ENCODE measurements at regions not wholly inside any gene's neighbourhood (a gene's known extent, or its start where the extent isn't known, plus 50 kb on each side); places are given as distances from the start of the nearest gene placed in this dataset.
"Not testable (repeated sequence)": the region's sequence is repeated elsewhere in the genome, so short reads cannot be mapped to it uniquely, and the experiment has no call there.

DNA sequence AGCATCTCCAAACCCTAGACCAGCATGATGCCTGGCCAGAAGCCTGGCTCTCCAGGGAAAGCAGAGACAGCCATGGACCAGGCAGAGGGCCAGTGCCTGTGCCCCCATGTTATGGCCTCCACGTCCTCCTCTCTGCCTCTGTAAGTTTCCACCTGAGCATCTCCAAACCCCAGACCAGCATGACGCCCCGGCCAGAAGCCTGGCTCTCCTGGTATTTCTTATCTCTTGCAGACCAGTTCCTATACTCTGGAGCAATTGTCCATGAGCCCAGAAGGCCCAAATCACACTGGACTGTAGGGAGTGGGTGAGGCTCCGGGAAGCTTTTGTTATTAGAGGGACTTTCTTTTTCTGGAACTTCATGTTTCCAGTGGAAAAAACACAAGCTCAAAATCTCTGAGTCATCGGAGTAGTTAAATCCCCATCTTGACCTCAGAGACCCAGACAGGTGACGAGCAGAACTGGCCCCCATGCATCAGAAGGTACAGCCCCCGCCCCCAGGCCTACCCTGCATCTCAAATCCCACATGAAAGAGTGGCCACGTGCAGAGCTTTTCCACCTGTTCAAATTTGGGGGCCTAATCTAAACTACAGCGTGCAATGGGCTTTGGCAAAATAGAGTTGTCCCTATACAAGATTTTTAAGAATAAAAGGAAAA lies 110.2 kb upstream of the FOXQ1 start:
- DNase-seq (ENCODE audit: low spot score), result no peak

GRCh38 chr6:1200409-1201101 lies 111.3 kb upstream of the FOXQ1 start:
- no peak for DNase-seq (ENCODE audit: low spot score)

- no peak for DNase-seq (ENCODE audit: low spot score)
These were observed 111.9 kb upstream of the FOXQ1 start for GRCh38 chr6:1200081-1200408.

GRCh38 chr6:1197309-1197708 lies 114.6 kb upstream of the FOXQ1 start:
- no peak for DNase-seq (ENCODE audit: low spot score)

DNA sequence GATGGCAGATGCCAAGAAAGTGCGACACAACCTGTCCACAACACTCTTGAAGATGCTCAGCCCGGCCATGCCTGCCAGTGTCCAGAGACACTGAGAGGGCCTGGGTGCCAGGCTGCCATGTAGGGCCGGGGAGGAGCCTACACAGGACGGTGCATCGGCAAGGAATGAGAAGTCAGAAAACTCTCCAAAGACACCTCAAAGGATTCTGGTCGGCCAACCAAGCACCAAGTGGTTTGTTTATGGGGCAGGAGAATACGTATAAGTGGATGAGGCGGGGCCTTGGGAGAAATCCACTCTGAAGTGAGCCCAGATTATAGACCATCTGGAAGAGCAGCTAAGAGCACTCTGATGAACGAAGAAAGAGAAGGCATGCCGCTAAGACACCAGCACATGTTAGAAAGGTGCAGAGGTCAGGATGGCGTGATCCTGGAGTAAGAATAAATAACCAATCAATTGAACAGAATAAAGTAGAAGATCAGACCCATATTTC lies 120.7 kb upstream of the FOXQ1 start:
- no peak for DNase-seq (ENCODE audit: low spot score)

DNA sequence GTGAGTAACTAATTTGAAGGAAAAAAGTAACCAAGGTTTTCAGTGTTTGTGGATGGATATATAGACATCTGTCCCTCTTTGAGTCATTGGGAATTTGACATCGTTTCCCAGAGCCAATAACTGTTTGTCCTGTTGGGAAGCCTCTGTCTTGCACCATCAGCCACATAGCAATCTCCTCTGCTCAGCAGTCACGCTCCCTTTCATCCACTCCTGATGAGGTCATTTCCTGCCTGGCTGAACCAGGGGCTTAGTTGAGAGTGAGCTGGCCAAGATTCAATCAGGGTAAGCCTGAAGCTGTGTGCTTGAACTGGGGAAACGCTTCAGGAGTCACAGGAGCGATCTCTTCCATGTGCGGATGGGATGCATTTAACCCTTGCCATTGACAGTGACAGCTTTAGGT lies 121.5 kb upstream of the FOXQ1 start:
- no peak for DNase-seq (ENCODE audit: low spot score)

DNA sequence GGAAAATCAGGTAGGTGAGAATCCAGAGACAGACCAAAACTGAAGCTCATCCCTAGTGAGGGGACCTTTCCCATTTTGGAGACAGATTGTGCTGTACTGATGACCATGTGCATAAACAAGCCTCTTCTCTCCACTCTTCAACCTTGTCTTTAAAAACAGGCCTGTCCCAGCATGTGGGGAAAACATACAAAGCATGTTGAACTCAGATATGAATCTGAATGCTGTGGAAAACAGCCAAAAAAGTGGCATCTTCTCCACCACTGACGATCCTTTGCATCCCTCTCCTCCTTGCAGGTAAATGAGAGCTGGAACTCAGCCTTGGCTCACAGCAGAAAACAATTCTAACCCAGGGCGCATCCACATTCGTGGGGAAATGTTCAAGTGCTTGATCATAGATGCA lies 123.7 kb upstream of the FOXQ1 start:
- DNase-seq (ENCODE audit: low spot score), result no peak

DNA sequence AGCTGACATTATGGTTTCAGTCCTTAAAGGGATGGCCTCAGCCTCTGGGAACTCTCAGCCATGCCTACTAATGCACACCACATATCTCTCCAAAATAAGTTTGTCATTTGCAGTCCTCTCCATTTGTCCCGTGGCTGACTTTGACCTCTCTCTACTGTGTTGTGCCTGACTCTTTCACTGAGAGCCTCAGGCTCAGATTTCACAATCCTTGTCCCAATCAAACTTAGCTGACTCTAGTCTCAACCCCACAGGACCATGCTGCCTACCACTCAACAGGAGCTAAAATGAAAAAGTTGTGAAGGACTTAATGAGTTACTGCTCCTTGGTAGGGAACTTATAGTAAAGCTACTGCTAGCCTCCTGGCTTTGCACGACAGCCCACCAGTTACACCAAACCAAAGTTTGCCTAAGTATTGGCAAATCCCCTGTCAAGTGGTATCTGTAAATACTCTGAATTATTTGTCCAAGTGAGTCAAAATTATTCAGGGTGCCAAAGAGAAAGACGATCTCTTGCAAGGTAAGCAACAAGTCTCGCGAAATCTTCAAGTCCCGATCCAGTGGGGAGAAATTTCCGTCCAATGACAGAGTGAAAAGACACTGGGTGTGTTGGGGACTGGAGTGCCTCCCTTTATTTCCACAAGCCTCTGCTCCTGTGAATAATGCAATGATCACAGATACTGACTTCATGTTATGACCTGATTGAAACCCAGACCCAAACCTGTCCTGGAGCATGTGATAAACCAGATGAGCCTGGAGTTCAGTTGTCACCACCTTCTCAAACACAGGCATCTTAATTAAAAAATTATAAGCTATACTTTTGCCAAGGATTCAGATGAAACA lies 124.4 kb upstream of the FOXQ1 start:
- DNase-seq (ENCODE audit: low spot score), result no peak

DNA sequence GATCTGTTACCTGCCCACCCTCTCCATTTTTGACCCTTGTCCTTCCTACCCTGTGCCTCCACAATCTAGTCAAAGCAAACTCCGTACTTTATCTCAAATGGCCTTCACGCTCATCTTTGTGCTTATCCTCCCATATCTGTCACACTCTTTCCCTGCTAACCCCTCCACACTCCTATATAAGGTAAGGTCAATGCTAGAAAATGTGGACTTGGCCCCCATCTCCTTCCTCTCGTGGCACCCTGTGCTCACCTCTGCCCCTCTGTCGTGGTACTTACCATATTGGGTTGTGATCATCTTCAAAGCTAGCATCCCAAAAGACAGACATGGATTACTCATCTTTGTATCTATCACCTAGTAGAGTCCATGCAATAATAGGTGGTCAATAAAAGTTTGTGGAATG lies 127.6 kb upstream of the FOXQ1 start:
- DNase-seq (ENCODE audit: low spot score), result no peak

- DNase-seq (ENCODE audit: low spot score), result no peak
These were observed 129.0 kb upstream of the FOXQ1 start for GRCh38 chr6:1182722-1183521.

DNA sequence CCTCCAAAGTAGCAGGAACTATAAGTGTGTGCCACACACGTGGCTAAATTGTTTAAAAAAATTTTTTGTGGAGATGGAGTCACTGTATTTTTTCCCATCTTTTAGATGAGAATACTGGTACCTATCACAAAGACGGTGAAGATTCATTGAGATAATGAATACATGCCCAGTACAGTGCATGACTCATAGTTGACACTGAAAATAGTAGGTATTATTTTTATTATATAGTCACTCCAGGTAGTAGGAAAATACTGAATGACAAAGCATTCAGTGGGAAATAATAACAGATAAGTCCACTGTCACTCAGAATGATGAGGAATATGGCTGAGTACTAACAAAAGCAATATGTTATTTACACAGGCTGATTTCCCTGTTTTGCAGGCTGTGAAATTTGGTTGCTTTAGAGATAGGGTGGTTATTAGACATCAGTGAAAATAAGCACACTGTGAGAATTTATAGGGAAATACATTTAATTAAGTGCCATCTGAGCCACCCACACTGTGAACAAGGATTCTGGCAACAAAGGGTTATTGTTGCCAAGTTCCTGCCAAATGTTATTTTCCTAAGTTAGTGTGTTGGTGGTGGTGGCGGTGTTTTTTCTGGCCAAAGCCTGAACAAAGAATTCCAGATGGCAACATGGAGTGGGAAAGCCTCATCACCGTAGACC lies 129.8 kb upstream of the FOXQ1 start:
- DNase-seq (ENCODE audit: low spot score), result no peak

DNA sequence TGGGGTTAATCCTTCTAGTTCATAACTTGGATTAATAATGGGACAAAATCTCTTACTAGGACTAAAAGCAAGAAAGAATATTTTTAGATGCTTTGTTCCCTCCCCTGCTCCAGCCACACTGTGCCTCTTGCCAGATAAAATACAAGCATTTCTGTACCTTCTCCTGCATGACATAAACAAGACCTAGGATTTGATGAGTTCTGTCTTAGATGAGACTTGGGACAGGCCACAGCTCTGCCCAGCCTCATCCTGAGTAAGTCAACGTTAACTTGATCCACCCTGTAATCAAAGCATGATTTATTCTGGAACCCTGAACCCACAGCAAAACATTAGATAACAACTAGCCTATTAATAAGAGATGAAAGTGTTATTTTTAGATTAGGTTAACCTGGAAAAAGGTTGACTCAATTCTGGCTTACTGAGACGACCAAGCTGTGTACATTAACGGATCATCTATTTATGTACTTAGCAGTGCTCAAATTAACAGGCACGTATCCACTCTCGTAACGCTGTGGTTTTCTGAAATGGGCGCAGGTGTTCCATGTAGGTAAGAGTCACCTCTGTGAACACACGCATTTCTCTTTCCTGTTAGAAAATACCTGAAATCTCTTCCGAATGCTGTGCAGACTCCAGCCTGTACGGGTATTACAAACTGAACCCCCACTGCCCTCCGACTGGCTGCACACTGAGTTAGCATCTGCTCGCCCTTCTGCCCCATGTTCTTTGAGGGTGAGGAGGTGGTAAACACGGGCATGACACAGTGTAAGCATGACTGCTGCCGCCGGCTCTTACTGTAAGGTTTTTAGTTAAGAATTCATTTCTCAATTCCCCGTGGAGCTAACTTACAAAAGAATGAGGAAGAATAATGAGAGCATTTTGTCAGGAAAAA lies 132.1 kb upstream of the FOXQ1 start:
- DNase-seq (ENCODE audit: low spot score), result no peak

- DNase-seq (ENCODE audit: low spot score), result no peak
These were observed 133.3 kb upstream of the FOXQ1 start for GRCh38 chr6:1178590-1178989.

- no peak for DNase-seq (ENCODE audit: low spot score)
These were observed 135.3 kb upstream of the FOXQ1 start for GRCh38 chr6:1176567-1176966.

DNA sequence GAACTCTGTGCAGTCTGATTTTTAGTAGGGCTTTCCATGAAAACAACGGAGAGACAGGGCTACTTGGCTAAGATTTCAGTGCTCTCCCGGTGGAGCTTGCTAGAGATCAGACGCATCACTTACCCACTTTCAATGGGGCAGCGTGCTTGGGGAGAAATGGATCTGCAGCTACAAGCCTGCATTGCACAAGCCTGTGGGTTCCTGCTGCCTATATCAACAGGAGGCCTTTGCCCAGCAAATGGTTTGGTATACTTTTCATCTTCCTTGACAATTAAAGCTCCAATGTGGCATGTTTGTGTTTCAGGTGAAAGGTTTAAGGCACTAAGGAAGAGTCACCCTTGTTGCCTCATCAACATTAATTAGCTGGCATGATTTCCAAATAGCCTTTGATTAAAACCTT lies 136.0 kb upstream of the FOXQ1 start:
- DNase-seq (ENCODE audit: low spot score), result no peak

DNA sequence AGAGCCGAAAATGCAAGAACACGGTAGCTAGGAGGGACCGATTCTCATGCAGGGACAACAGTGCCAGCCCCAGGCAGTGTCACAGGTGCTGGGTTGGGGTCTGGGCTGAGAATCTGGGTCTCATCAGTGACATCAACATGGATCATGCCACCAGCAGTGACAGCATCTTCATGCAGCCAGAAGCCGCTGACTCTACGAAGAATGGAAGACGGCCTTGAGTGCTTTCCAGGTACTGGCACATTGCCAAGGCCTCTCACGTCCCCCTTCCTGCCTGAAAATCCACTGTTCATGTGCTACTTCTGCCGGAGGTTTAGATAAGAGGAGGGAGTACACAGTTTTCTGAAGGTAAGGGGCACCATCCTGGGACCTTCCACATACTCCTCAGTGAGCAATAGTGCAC lies 141.1 kb upstream of the FOXQ1 start:
- DNase-seq (ENCODE audit: low spot score), result no peak

- no peak for DNase-seq (ENCODE audit: low spot score)
These were observed 147.3 kb upstream of the FOXQ1 start for GRCh38 chr6:1164600-1164999.

GRCh38 chr6:1163501-1163900 lies 148.4 kb upstream of the FOXQ1 start:
- no peak for DNase-seq (ENCODE audit: low spot score)

DNA sequence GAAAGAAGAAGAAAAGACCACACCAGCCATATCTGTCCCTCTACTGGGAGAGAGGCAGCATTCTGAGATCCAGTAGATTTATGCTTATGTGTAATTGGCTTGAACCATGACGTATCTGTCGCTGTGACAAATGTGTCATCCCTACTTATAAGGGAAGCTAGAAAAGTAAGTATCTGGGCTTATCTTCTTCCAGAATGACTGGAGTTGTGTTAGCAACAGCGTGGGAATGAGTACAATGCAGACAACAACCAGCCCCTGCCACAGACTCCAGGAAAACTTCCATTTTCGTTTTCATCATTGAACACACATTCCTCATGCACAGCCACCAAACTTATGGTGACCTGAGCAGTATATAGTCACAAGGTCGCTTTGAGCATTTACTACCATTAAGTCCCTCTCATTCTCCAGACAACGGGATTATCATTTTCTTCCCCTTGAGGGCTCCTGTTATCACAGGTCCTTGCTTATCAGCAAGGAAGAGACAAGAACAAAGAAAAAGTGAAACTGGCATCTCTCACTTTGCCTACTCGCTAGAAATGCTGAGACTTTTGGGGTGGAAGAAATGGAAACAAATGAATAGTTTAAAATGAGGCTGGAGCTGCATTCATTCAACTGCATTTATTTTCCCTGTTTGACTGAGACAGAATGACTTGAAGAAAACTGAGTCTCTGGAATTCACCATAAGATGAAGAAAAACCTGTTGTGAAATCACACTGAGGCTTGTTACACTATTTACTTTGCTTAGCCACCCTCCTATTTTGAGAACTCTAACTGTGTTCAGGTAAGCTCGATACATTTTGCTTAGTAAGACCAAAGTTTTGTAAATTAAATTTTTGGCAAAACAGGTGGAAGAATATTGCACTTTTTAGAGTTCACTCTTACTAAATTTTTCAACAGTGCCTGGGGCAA lies 149.3 kb upstream of the FOXQ1 start:
- no peak for DNase-seq (ENCODE audit: low spot score)

DNA sequence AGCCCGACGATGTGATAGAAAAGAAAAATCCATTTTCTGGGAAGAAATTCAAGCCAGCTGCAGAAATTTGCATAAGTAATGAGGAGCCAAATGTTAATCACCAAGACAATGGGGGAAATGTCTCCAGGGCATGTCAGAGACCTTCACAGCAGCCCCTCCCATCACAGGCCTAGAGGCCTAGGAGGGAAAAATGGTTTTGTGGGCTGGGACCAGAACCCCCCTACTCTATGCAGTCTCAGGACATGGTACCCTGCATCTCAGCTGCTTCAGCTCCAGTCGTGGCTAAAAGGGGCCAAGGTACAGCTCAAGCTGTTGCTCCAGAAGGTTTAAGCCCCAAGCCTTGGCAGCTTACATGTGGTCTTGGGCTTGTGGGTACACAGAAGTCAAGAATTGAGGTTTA lies 155.5 kb upstream of the FOXQ1 start:
- DNase-seq (ENCODE audit: low spot score), result not testable (repeated sequence)

Data from HuH-7.5 (cell line).